AG04449 (cell line): ENCODE measurements at regions not wholly inside any gene's neighbourhood (a gene's known extent, or its start where the extent isn't known, plus 50 kb on each side); places are given as distances from the start of the nearest gene placed in this dataset.
A peak's percentile ranks its signal among the peaks of the same experiment; 100 is the strongest.

Source experiments
- CTCF ChIA-PET: fragments of 350-600 bp; formaldehyde crosslinking; extraction: SDS; loops from one replicate; lab custom pipeline; 2021; ENCODE audit warnings: antibody characterized with exemption; lab: Yijun Ruan, JAX
- POLR2A ChIA-PET: fragments of 400-600, 350-600 bp; formaldehyde crosslinking; extraction: SDS; loops from one replicate; lab custom pipeline; 2020; ENCODE audit warnings: antibody characterized with exemption, inconsistent platforms; lab: Yijun Ruan, JAX
- DNase-seq: peaks from one replicate; pipeline ENCODE4 v3.0.0-alpha.2; 2010; ENCODE audit warnings: low read depth, low spot score
- H3K4me3 ChIP-seq: 2 replicates; pipeline ENCODE4 v1.5.1; 2011; ENCODE audit warnings: low read depth, mild to moderate bottlenecking, control low read depth, low read length
- CTCF ChIP-seq: IDR thresholded peaks from one replicate; pipeline ENCODE4 v1.5.1; 2011; ENCODE audit warnings: mild to moderate bottlenecking, moderate library complexity, low read length, control low read depth, inconsistent platforms; ENCODE audit not compliant: insufficient read depth; ENCODE audit errors: missing control alignments

- CTCF ChIA-PET, result no interaction called here
- DNase-seq, result no peak
- POLR2A ChIA-PET, result no interaction called here
- no peak overlapping the region for H3K4me3 ChIP-seq
- no peak for TF ChIP-seq CTCF
Measured at GRCh38 chr13:79992111-79992510, 348.8 kb downstream of the SPRY2 start.

GRCh38 chr13:79990048-79990447 lies 350.9 kb downstream of the SPRY2 start:
- no peak for DNase-seq
- ChIA-PET CTCF (interaction anchor here (1.0 to 1.1 kb wide), 2 partner anchors 194 to 353 kb away, joined by 3 read pairs; no protein-coding TSS in a partner anchor), POLR2A (no interaction called here)
- H3K4me3 ChIP-seq, result no peak overlapping the region
- TF ChIP-seq CTCF, result no peak

- CTCF ChIA-PET, result interaction anchor here (1.0 to 1.1 kb wide), 2 partner anchors 17 to 354 kb away, joined by 3 read pairs; no protein-coding TSS in a partner anchor
- no peak overlapping the region for H3K4me3 ChIP-seq
- POLR2A ChIA-PET, result interaction anchor here (1.0 to 1.7 kb wide), 3 partner anchors 53 to 352 kb away, joined by 3 to 13 read pairs (median 7); partner anchors contain the start of gene SPRY2
- DNase-seq, result no peak
- no peak for TF ChIP-seq CTCF
Measured at GRCh38 chr13:79989217-79989661, 351.7 kb downstream of the SPRY2 start.

GRCh38 chr13:79988573-79988972 lies 352.4 kb downstream of the SPRY2 start:
- ChIA-PET CTCF (interaction anchor here (1.0 to 1.7 kb wide), 2 partner anchors 16 to 354 kb away, joined by 3 to 10 read pairs; no protein-coding TSS in a partner anchor), POLR2A (interaction anchor here (1.0 to 1.7 kb wide), 3 partner anchors 52 to 352 kb away, joined by 3 to 13 read pairs (median 7); partner anchors contain the start of gene SPRY2)
- no peak for TF ChIP-seq CTCF
- peak; percentile 71 for DNase-seq
- no peak overlapping the region for H3K4me3 ChIP-seq

GRCh38 chr13:79987761-79988160 lies 353.2 kb downstream of the SPRY2 start:
- ChIA-PET POLR2A (interaction anchor here (0.6 to 0.7 kb wide), 2 partner anchors 204 to 258 kb away, joined by 3 read pairs; no protein-coding TSS in a partner anchor), CTCF (interaction anchor here (1.7 kb wide), 1 partner anchor 355 kb away, joined by 10 read pairs; no protein-coding TSS in a partner anchor)
- no peak overlapping the region for H3K4me3 ChIP-seq
- no peak for TF ChIP-seq CTCF
- DNase-seq, result no peak

- no peak for DNase-seq
- POLR2A ChIA-PET, result interaction anchor here (0.6 to 0.7 kb wide), 2 partner anchors 203 to 257 kb away, joined by 3 read pairs; no protein-coding TSS in a partner anchor
- CTCF ChIA-PET, result interaction anchor here (0.7 to 1.7 kb wide), 2 partner anchors 355 to 447 kb away, joined by 3 to 10 read pairs; no protein-coding TSS in a partner anchor
Measured at GRCh38 chr13:79987323-79987722, 353.6 kb downstream of the SPRY2 start.

More at GRCh38 chr13:79987323-79987722, 353.6 kb downstream of the SPRY2 start:
- TF ChIP-seq CTCF, result no peak
- no peak overlapping the region for H3K4me3 ChIP-seq
